ENCODE measurements at regions not wholly inside any gene's neighbourhood (a gene's known extent, or its start where the extent isn't known, plus 50 kb on each side); places are given as distances from the start of the nearest gene placed in this dataset.
"Not testable (repeated sequence)": the region's sequence is repeated elsewhere in the genome, so short reads cannot be mapped to it uniquely, and the experiment has no call there.

GRCh38 chr2:118791483-118791882, 56.0 kb downstream of the EN1 start:
- DNase-seq, result no peak

DNA sequence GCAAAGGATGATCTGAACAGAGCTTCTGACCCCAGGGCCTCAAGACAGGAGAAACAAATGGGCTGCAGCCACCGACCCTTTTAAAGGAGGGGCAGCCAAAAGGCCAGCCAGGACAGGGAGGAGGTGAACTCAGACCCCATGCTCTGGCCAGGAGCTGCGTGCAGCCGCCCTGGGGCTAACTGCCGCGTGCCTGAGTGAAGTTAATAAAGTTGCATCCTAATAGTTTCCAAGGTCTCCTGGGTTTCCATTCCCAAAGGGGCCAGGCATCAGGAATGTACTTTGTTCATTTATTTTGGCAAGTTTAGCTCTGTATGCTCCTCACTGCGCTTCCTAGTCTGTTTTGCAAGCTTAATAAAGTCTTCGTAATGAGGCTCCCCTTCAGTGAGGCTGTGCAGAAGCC, 60.7 kb downstream of the EN1 start:
- DNase-seq, result no peak

GRCh38 chr2:118784860-118785259, 62.6 kb downstream of the EN1 start:
- no peak for DNase-seq

DNA sequence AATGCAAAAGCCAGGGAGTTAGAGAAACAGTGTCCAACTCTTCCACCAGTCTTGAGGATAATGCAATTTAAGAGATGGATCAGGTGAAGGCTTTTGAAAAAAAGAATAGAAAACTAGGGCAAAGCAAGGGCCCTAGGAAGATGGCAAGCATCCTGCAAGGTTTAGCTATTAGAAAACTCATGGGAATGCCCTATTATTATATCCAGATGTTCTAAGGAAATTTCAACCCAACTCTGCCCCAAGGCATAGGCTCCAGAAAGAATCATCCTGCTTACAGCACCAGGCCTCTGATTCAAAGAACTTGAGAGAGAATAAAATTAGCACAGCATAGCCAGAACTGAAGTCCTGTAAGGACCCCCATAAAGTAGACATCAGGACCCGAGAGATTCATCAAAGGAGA, 68.1 kb downstream of the EN1 start:
- no peak for DNase-seq

DNA sequence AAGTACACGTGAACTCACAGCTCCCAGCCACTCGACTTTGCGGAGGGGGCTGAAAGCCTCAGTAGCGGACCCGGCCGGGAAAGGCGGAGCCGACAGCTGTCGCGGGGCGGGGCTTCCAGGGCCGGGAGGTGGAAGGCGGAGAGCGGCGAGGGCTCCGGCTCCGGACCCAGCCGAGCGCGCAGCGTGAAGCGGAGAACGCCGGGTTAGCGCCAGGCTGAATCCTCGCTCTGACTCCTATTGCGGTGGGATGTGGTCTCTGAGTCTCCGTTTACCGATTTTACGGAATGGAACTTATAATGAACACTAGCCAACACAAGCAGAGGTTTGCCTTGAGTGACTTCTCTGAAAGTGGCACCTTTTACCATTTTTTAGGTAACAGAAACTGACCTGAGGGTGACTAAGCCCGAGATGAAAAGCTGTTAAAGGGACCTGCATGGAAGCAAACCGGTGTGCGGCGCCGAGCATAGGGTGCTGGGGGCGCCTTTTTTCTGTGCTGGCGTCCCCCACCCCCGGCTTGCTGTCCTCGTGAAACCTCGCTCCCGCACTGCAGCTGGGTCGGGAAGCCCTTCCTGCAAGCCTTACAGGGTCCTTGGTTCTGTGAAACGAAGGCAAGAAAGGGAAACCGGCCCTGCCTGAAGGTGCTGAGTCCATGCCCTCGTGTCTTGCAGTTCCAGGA, 72.9 kb downstream of the EN1 start:
- no peak for DNase-seq

- DNase-seq, result no peak
Observed at GRCh38 chr2:118773826-118774225, 73.6 kb downstream of the EN1 start.

DNA sequence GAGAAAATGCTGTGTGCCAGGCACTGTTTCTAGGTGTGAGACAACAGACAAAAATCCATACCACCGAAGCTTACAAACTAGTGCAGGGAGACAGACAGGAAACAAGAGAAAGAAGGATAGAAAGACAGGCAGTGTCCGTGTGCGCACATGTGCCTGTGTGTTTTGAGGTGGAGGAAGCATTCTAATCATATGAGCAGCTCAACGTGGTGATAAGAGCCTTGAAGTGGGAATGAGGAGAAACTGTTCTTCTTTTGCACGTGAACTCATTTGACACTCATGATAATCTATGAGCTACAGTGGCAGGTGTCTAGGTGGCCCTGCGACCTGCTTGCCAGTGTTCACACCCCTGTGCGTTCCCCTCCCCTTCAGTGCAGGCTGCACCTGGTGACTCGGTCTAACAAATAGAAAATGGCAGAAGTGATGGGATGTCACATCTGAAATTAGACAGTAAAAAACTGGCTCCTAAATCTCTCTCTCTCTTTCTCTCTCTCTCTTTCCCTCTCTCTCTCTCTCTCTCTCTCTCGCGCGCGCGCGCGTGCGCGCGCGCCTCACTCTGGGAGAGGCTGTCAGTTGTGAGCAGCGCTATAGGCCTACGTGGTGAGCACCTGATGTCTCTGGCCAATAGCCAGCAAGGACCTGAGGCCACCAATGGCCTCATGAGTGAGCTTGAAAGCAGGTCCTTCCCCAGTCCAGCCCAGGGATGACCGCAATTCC, 74.8 kb downstream of the EN1 start:
- no peak for DNase-seq

GRCh38 chr2:118769707-118770400, 77.6 kb downstream of the EN1 start:
- DNase-seq, result no peak

- no peak for DNase-seq
Observed at GRCh38 chr2:118766871-118767270, 80.6 kb downstream of the EN1 start.

DNA sequence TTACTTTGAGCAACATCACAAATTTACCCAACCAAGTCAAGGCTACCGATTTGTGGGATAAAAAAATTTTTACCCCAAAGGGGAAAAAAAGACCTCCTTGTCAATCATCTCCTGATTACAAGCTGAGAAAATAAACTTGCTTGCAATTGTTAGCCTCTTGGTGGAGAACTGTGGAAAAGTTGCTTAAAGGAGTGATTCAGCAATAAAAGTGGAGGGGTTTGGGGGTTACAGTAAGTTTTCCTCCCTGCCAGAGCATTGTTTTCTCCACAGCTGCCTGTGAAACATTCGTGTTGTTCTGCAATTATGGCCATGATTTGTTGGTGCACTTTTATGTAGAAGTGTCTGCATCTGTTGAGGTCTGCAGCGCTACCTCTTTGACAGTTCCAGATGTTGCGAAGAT, 82.6 kb downstream of the EN1 start:
- no peak for DNase-seq

DNA sequence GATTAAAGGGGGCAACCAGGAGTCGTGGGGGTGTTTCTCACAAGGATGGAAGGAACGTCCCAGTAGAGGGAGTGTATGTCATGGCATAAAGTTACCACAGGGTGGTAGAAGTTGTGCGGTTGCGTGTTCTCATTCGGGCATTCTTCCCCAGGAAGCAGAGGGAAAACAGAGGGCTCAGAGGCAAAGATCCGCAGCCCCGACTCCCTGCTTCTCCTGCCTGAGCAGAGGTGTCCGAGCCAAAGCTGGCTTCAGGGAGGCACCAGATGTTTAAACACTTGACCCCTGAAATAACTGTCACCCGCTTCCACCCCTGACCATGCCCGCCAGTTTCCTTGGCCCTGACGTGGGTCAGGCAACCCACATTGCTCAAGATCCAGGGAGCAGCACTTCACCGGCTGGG, 83.7 kb downstream of the EN1 start:
- DNase-seq, result no peak

GRCh38 chr2:118762290-118762689, 85.2 kb downstream of the EN1 start:
- DNase-seq, result no peak

DNA sequence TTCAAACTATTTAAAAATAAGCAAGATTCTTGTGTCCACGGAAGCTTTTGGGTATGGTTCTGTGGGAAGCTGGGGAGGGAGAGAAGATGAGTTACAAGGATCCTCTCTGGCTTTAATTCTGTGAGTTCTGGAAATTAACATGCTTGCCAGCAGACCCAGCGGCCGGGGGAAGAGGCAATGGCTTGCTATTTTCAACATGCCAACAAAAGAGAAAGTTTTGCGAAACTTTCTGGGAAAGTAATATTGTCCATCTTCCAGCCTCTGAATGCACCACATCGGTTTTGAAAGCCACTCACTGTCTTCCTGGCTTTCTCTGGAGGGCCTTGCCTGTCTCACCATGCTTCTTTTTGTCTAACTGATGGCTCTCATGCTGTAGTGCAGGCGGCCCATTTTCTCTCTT, 85.7 kb downstream of the EN1 start:
- DNase-seq, result no peak

- DNase-seq, result no peak
Observed at GRCh38 chr2:118755901-118756300, 91.5 kb downstream of the EN1 start.

DNA sequence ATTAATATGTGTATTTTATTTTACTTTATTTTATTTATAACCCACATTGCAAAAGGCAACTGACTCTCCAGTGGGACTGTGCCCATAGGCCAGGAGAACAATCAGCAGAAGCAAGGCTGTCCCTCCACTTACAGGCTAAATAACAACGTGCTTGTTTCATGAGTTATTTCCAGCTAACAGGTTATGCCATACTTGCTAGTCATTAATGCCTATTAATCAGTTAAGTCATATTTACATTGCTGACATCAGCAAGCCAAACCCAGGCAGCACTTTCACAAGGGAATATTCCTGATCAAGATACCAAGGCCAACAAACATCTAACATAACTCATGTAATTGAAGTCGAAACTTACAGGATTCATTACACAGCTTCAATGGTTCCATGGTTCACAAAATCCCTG, 92.1 kb downstream of the EN1 start:
- DNase-seq, result no peak

- no peak for DNase-seq
Observed at GRCh38 chr2:118752762-118753429, 94.6 kb downstream of the EN1 start.

DNA sequence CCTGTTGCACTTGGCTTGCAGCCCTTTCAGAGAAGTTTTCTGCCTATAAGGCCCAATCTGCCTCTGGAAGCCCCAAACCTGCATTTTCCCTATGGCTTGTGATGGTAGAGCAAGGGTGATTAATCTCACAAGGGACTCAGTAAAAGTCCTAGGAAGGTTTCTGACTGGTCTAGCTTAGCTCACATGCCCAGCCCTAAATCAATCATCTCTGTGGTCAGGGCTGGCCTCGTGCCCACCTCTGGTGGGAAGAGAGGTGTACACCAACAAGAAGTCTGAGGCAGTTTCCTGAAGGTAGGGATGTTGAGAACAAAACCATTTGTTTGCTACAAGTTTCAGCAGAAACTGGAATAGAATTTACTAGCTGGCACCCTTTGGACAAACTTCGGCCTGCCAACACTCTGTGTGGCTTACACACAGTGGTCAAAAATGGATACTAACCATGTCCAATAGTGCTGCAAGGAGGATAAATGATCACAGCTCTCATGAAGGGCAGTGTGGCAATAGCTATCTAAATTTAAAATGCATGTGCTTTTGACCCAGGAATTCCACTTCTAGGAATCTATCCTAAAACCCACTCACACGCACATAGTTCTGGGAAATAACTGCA, 96.4 kb downstream of the EN1 start:
- DNase-seq, result no peak

DNA sequence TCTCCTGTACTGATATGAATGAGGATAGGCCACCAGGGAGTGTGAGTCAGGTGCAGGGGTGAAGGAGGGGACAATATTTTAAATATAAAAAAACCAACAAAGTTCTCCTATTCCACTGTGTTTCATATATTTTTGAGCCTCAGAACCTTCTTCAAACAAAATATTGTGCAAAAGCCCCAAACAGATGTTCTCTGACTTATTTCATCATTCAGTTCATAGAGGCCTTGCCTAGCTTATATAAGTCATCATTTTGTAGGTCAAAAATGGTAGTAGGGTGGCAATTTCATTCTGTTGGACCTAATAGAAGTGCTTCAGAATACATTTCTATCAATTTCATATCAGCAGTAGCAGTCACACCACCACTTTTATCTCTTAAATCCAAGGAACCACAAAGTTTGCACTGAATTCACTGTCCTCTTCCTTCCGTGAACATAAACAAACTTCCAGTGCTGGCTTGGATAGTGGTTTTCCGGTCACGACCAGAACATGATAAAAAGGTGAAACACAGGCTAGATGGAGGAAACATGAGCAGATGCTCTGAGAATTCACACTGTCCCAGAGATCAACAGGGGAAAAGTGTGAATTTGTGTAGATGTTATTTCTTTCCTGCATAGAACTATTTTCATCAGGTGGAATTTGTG, 99.1 kb downstream of the EN1 start:
- no peak for DNase-seq

GRCh38 chr2:118747637-118748036, 99.8 kb downstream of the EN1 start:
- no peak for DNase-seq

- DNase-seq, result no peak
Observed at GRCh38 chr2:118747066-118747465, 100.4 kb downstream of the EN1 start.

- DNase-seq, result not testable (repeated sequence)
Observed at GRCh38 chr2:118744682-118745181, 102.7 kb downstream of the EN1 start.

DNA sequence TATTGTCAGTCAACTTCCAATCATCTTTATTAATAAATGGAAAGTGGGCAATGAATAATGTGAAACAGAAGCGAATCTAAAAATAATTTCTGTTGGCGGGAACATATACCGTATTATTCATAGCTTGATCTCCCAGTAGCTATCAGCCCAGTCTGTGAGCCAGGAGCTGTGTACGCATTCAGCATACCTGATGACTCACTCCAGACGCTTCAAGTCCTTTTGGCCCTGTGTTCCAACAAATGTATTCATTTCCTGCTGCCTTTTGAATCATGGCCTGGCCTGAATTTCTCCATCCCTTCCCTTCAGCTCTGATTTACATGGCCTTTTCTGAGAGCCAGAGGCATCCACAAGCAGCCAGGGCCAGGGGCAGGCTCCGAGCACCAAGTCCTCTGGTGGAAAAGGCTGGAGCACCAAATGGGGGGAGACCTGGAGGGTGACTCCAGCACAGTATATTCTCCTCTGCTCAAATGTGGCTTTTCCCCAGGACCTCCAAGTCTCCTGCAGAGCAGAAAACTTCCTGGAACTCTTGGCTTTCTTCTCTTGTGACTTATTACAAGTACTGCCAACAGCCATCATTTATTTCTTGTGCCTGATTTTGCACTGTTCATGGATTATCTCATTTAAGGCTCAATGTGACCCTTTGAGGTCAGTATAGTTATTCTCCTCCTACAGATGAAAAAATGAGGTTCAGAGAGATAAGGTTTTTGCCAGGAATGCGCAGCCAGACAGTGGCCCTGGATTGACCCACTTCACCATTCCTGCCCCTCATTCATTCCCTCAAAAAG, 108.7 kb downstream of the EN1 start:
- no peak for DNase-seq

Data from CD4-positive, alpha-beta T cell treated with Interleukin-17A for 4 hours (primary cell).